SK-N-SH (cell line): ENCODE measurements at regions not wholly inside any gene's neighbourhood (a gene's known extent, or its start where the extent isn't known, plus 50 kb on each side); places are given as distances from the start of the nearest gene placed in this dataset.

ENCODE experiments used
- CTCF ChIA-PET: fragments of 300-600, 350-600 bp; formaldehyde crosslinking; extraction: SDS; loops from one replicate; lab custom pipeline; 2021; lab: Yijun Ruan, JAX
- POLR2A ChIA-PET: fragments of 350-600 bp; sonication (Branson Sonifier 250); formaldehyde crosslinking; extraction: SDS; loops from one replicate; lab custom pipeline; 2020; ENCODE audit warnings: antibody characterized with exemption, inconsistent platforms; lab: Yijun Ruan, JAX
- DNase-seq: peaks from one replicate; pipeline ENCODE4 v3.0.0; 2012
- H2AFZ ChIP-seq: fragments of 200-600 bp; sonication (generic); 2 replicates; pipeline ENCODE4 v1.8.1; 2016; ENCODE audit warnings: antibody characterized with exemption, mild to moderate bottlenecking, low read depth
- H3F3A ChIP-seq: fragments of 200-600 bp; sonication (generic); replicated peaks from 2 replicates; pipeline ENCODE3; 2016; ENCODE audit warnings: antibody characterized with exemption, mild to moderate bottlenecking; ENCODE audit not compliant: insufficient read depth
- H3K27ac ChIP-seq, 2 experiments: fragments of 200-500 bp in 1 of 2; fragments of 200-600 bp in 1 of 2; sonication (Bioruptor generic) in 1 of 2; sonication (generic), shearing (Covaris generic) in 1 of 2; 2 replicates each; pipeline versions ENCODE4 v1.5.1 to v1.6.1; 2014 to 2016; ENCODE audit warnings: low read depth in 2 of 2, inconsistent platforms in 1 of 2, low read length in 1 of 2, mild to moderate bottlenecking in 1 of 2, mixed read lengths in 1 of 2
- H3K27me3 ChIP-seq: fragments of 200-600 bp; sonication (generic), shearing (Covaris generic); 2 replicates; pipeline ENCODE4 v1.6.1; 2016; ENCODE audit warnings: mixed run types; ENCODE audit not compliant: insufficient read depth
- H3K36me3 ChIP-seq, 2 experiments: fragments of 200-500 bp in 1 of 2; fragments of 200-600 bp in 1 of 2; sonication (Bioruptor generic) in 1 of 2; sonication (generic) in 1 of 2; replicated peaks in 1 of 2; 2 replicates each; pipeline versions ENCODE3 to v1.5.1; 2014 to 2016; ENCODE audit warnings: low read length in 1 of 2, mild to moderate bottlenecking in 1 of 2; ENCODE audit not compliant: insufficient read depth in 2 of 2, control insufficient read depth in 1 of 2
- H3K4me1 ChIP-seq, 2 experiments: fragments of 200-500 bp in 1 of 2; fragments of 200-600 bp in 1 of 2; sonication (Bioruptor generic) in 1 of 2; sonication (generic), shearing (Covaris generic) in 1 of 2; 2 replicates each; pipeline versions ENCODE4 v1.5.1 to v1.6.1; 2014 to 2016; ENCODE audit warnings: low read depth in 1 of 2, low read length in 1 of 2, mixed run types in 1 of 2; ENCODE audit not compliant: insufficient read depth in 2 of 2, control insufficient read depth in 1 of 2
- H3K4me2 ChIP-seq: fragments of 200-600 bp; sonication (generic), shearing (Covaris generic); 2 replicates; pipeline ENCODE4 v1.6.1; 2017; ENCODE audit warnings: mixed run types
- H3K4me3 ChIP-seq, 2 experiments: fragments of 200-500 bp in 1 of 2; fragments of 200-600 bp in 1 of 2; sonication (Bioruptor generic) in 1 of 2; sonication (generic), shearing (Covaris generic) in 1 of 2; 2 replicates each; pipeline versions ENCODE4 v1.5.1 to v1.8.1; 2014 to 2016; ENCODE audit warnings: low read depth in 2 of 2, inconsistent platforms in 1 of 2, low read length in 1 of 2, mild to moderate bottlenecking in 1 of 2, mixed read lengths in 1 of 2, moderate library complexity in 1 of 2
- H3K79me2 ChIP-seq: fragments of 200-600 bp; sonication (generic); 2 replicates; pipeline ENCODE4 v1.8.1; 2017; ENCODE audit warnings: mild to moderate bottlenecking; ENCODE audit not compliant: insufficient read depth
- H3K9ac ChIP-seq: fragments of 200-600 bp; sonication (generic); 2 replicates; pipeline ENCODE4 v1.6.1; 2017; ENCODE audit warnings: mixed run types
- H3K9me2 ChIP-seq: fragments of 200-600 bp; sonication (generic); 2 replicates; pipeline ENCODE4 v1.6.1; 2017; ENCODE audit warnings: mixed run types
- H3K9me3 ChIP-seq: fragments of 200-600 bp; sonication (generic); 2 replicates; pipeline ENCODE4 v1.6.1; 2017; ENCODE audit warnings: mixed run types, mild to moderate bottlenecking, moderate library complexity
- H4K20me1 ChIP-seq: fragments of 200-600 bp; sonication (generic); 2 replicates; pipeline ENCODE4 v1.6.1; 2017; ENCODE audit warnings: mild to moderate bottlenecking, mixed run types; ENCODE audit not compliant: insufficient read depth
- EP300 ChIP-seq, 2 experiments: IDR thresholded peaks; 2 replicates each; pipeline versions ENCODE4 v1.4.0 to v1.6.1; 2012; ENCODE audit warnings: borderline replicate concordance in 1 of 2, low read depth in 1 of 2, low read length in 1 of 2
- FOSL2 ChIP-seq: IDR thresholded peaks from 2 replicates; pipeline ENCODE4 v1.4.0; 2012; ENCODE audit warnings: low read depth, mild to moderate bottlenecking, moderate library complexity, borderline replicate concordance
- NRF1 ChIP-seq: IDR thresholded peaks from 2 replicates; pipeline ENCODE4 v1.6.1; 2012; ENCODE audit warnings: low read depth, mild to moderate bottlenecking, low read length
- POLR2AphosphoS5 ChIP-seq: IDR thresholded peaks from 2 replicates; pipeline ENCODE4 v1.6.1; 2012; ENCODE audit warnings: low read depth, low read length
- RCOR1 ChIP-seq: fragments of 150-350 bp; IDR thresholded peaks from 2 replicates; pipeline ENCODE4 v1.6.1; 2017; ENCODE audit warnings: antibody characterized with exemption, low read length
- RFX5 ChIP-seq: IDR thresholded peaks from 2 replicates; pipeline ENCODE4 v1.6.1; 2012; ENCODE audit warnings: mild to moderate bottlenecking, improper control_type of control experiment, low read length
- TEAD4 ChIP-seq: IDR thresholded peaks from 2 replicates; pipeline ENCODE4 v1.4.0; 2012; ENCODE audit warnings: mild to moderate bottlenecking, borderline replicate concordance; ENCODE audit not compliant: insufficient read depth
- WGBS: methylation state at CpG from one replicate; pipeline ENCODE4 v1.1.6; 2017; ENCODE audit warnings: low lambda C conversion rate; 5-methylcytosine and 5-hydroxymethylcytosine counted together
- TF ChIP-seq, protein P1 (sequence below): IDR thresholded peaks from 2 replicates; pipeline ENCODE4 v1.4.0; 2012; ENCODE audit warnings: low read depth, borderline replicate concordance
- TF ChIP-seq, protein P2 (sequence below): IDR thresholded peaks from 2 replicates; pipeline ENCODE4 v1.6.1; 2012; ENCODE audit warnings: mild to moderate bottlenecking, low read depth, low read length, moderate library complexity

DNA sequence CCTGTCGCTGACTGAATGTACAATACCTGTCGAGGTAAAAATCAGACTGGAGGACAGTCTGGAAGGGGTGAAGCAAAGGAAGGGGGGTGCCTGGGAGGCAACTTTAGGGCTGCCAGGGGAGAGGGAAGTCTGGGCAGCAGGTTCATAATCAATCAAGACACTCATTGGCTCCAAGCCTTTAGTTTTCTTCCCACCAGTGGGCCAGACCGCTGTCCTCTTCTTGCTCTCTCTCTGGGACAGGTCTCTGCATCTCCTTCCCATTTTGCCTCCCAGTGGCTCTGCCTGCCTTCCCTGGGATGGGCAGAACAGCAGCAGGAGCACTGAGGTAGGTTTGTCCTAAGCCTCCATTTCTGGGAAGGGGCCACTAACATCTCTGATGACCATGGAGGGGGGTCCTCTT lies 206.5 kb downstream of the TTC8 start:
- no peak overlapping the region for H3K9ac ChIP-seq

DNA sequence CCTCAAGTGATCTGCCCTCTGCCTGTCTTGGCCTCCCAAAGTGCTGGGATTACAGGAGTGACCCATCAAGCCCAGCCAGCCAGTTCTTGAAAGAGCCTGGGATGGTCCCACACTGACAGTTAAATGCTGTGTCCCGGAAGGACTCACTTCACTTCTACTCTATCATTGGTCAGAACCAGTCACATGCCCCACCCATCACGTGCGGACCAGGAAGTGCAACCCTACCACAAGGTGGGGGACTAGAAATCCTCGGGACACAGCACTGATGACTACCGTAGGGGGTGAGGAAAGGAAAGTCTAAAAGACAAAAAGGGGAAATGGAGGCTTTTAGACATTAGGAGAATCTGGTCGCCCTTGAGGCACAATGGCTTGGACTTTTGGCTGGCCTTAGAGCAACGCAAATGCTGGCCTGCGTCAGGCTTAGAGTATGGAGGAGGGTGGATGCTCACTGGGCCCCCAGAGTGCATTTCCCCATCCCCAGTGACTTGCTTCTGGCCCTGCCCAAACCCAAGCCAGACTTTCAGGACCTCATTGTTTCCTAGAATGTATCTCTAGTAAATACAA lies 207.7 kb downstream of the TTC8 start:
- no peaks in the 10 kb centered on the region for H3F3A ChIP-seq
- WGBS, result 74% methylated on average over 8 of the region's 8 CpGs
- H3K79me2 ChIP-seq, result no peaks in the 10 kb centered on the region
- ChIA-PET POLR2A (no interaction called here), CTCF (interaction anchor here (0.7 kb wide), 1 partner anchor 19 kb away, joined by 3 read pairs; no protein-coding TSS in a partner anchor)
- H4K20me1 ChIP-seq, result no peaks in the 10 kb centered on the region
- no peaks in the 10 kb centered on the region for H3K9me3 ChIP-seq
- H2AFZ ChIP-seq, result no peak overlapping the region
- no peaks in the 10 kb centered on the region for H3K9me2 ChIP-seq
- no peak overlapping the region for H3K9ac ChIP-seq
- no peak for TF ChIP-seq EP300 (IDR thresholded peaks at IDR 0.05; ENCODE audit: borderline replicate concordance in 1 of 2, low read depth in 1 of 2, low read length in 1 of 2)
- TF ChIP-seq TEAD4, result no peak
- no peak for TF ChIP-seq RCOR1
- TF ChIP-seq, protein P1, sequence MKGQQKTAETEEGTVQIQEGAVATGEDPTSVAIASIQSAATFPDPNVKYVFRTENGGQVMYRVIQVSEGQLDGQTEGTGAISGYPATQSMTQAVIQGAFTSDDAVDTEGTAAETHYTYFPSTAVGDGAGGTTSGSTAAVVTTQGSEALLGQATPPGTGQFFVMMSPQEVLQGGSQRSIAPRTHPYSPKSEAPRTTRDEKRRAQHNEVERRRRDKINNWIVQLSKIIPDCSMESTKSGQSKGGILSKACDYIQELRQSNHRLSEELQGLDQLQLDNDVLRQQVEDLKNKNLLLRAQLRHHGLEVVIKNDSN, result peak; percentile 33; the same call in 1 of the 2 replicates
- no peaks in the 10 kb centered on the region for H3K36me3 ChIP-seq
- no peak overlapping the region for H3K27ac ChIP-seq
- DNase-seq, result no peak
- peaks cover 0 to 10% of the 10 kb centered on the region in 2 experiments; a peak in 1 of 4 replicates for H3K4me1 ChIP-seq
- no peaks in the 10 kb centered on the region for H3K27me3 ChIP-seq
- no peak overlapping the region for H3K4me2 ChIP-seq
- H3K4me3 ChIP-seq, result no peak overlapping the region

More for the DNA sequence above, 206.5 kb downstream of the TTC8 start:
- TF ChIP-seq POLR2AphosphoS5, result no peak
- TF ChIP-seq, protein P2, sequence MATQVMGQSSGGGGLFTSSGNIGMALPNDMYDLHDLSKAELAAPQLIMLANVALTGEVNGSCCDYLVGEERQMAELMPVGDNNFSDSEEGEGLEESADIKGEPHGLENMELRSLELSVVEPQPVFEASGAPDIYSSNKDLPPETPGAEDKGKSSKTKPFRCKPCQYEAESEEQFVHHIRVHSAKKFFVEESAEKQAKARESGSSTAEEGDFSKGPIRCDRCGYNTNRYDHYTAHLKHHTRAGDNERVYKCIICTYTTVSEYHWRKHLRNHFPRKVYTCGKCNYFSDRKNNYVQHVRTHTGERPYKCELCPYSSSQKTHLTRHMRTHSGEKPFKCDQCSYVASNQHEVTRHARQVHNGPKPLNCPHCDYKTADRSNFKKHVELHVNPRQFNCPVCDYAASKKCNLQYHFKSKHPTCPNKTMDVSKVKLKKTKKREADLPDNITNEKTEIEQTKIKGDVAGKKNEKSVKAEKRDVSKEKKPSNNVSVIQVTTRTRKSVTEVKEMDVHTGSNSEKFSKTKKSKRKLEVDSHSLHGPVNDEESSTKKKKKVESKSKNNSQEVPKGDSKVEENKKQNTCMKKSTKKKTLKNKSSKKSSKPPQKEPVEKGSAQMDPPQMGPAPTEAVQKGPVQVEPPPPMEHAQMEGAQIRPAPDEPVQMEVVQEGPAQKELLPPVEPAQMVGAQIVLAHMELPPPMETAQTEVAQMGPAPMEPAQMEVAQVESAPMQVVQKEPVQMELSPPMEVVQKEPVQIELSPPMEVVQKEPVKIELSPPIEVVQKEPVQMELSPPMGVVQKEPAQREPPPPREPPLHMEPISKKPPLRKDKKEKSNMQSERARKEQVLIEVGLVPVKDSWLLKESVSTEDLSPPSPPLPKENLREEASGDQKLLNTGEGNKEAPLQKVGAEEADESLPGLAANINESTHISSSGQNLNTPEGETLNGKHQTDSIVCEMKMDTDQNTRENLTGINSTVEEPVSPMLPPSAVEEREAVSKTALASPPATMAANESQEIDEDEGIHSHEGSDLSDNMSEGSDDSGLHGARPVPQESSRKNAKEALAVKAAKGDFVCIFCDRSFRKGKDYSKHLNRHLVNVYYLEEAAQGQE, result no peak
- no peak for TF ChIP-seq TEAD4
- no peak for TF ChIP-seq NRF1
- no peak for TF ChIP-seq FOSL2
- no peak for TF ChIP-seq RFX5
- no peaks in the 10 kb centered on the region for H3K9me2 ChIP-seq
- 70% methylated on average over 3 of the region's 3 CpGs for WGBS
- H3K36me3 ChIP-seq, result no peaks in the 10 kb centered on the region
- H3K79me2 ChIP-seq, result no peaks in the 10 kb centered on the region
- H3F3A ChIP-seq, result no peaks in the 10 kb centered on the region
- no peaks in the 10 kb centered on the region for H3K9me3 ChIP-seq
- DNase-seq, result no peak
- H3K4me3 ChIP-seq, result no peak overlapping the region
- peaks cover 0 to 10% of the 10 kb centered on the region in 2 experiments; a peak in 1 of 4 replicates for H3K4me1 ChIP-seq
- H2AFZ ChIP-seq, result no peak overlapping the region
- H3K4me2 ChIP-seq, result no peak overlapping the region
- CTCF ChIA-PET, result no interaction called here
- no peak overlapping the region; a peak in 1 of 4 replicates for H3K27ac ChIP-seq
- no peaks in the 10 kb centered on the region for H3K27me3 ChIP-seq
- H4K20me1 ChIP-seq, result no peaks in the 10 kb centered on the region
- POLR2A ChIA-PET, result no interaction called here
